HEK293T (cell line): ENCODE measurements at regions not wholly inside any gene's neighbourhood (a gene's known extent, or its start where the extent isn't known, plus 50 kb on each side); places are given as distances from the start of the nearest gene placed in this dataset.
"Not testable (repeated sequence)": the region's sequence is repeated elsewhere in the genome, so short reads cannot be mapped to it uniquely, and the experiment has no call there.

ENCODE experiments used
- CTCF ChIA-PET: fragments of 350-600 bp; formaldehyde crosslinking; extraction: SDS; loops from one replicate; lab custom pipeline; 2021; ENCODE audit warnings: antibody characterized with exemption, inconsistent platforms; lab: Yijun Ruan, JAX
- POLR2A ChIA-PET: fragments of 350-600 bp; formaldehyde crosslinking; extraction: SDS; loops from one replicate; lab custom pipeline; 2020; ENCODE audit warnings: antibody characterized with exemption, inconsistent platforms; lab: Yijun Ruan, JAX
- DNase-seq: peaks from one replicate; pipeline ENCODE4 v3.0.0; 2012; ENCODE audit warnings: mixed read lengths; ENCODE audit errors: extremely low spot score
- ARNT ChIP-seq: fragments of 450-650 bp; IDR thresholded peaks from 2 replicates; pipeline ENCODE4 v1.6.1; 2017; ENCODE audit warnings: mild to moderate bottlenecking
- BHLHE40 ChIP-seq: fragments of 450-650 bp; IDR thresholded peaks from 2 replicates; pipeline ENCODE4 v1.6.1; 2016; ENCODE audit warnings: mild to moderate bottlenecking, moderate library complexity, borderline replicate concordance
- CTBP1 ChIP-seq: fragments of 450-650 bp; IDR thresholded peaks from 2 replicates; pipeline ENCODE4 v1.6.1; 2016; ENCODE audit warnings: borderline replicate concordance
- ELF4 ChIP-seq: fragments of 450-650 bp; IDR thresholded peaks from 2 replicates; pipeline ENCODE4 v1.6.1; 2017; ENCODE audit warnings: antibody characterized with exemption
- FOXA1 ChIP-seq: fragments of 450-650 bp; IDR thresholded peaks from 2 replicates; pipeline ENCODE4 v1.6.1; 2016; ENCODE audit warnings: mild to moderate bottlenecking
- FOXK2 ChIP-seq: fragments of 450-650 bp; IDR thresholded peaks from 2 replicates; pipeline ENCODE4 v1.6.1; 2016; ENCODE audit warnings: mild to moderate bottlenecking
- FOXM1 ChIP-seq: fragments of 450-650 bp; IDR thresholded peaks from 2 replicates; pipeline ENCODE4 v1.6.1; 2017; ENCODE audit warnings: mild to moderate bottlenecking, borderline replicate concordance
- HDGF ChIP-seq: fragments of 450-650 bp; IDR thresholded peaks from 2 replicates; pipeline ENCODE4 v1.6.1; 2017; ENCODE audit warnings: antibody characterized with exemption, borderline replicate concordance
- L3MBTL2 ChIP-seq: fragments of 450-650 bp; conservative IDR thresholded peaks from 2 replicates; pipeline ENCODE4 v1.6.1; 2016; ENCODE audit warnings: mild to moderate bottlenecking
- LEF1 ChIP-seq: fragments of 450-650 bp; IDR thresholded peaks from 2 replicates; pipeline ENCODE4 v1.6.1; 2017; ENCODE audit warnings: mild to moderate bottlenecking, borderline replicate concordance
- NFRKB ChIP-seq: fragments of 450-650 bp; IDR thresholded peaks from 2 replicates; pipeline ENCODE4 v1.6.1; 2016; ENCODE audit warnings: mild to moderate bottlenecking, moderate library complexity
- SP1 ChIP-seq: fragments of 450-650 bp; IDR thresholded peaks from 2 replicates; pipeline ENCODE4 v1.6.1; 2017
- SUZ12 ChIP-seq: fragments of 450-650 bp; IDR thresholded peaks from 2 replicates; pipeline ENCODE4 v1.6.1; 2016; ENCODE audit warnings: mild to moderate bottlenecking
- TARDBP ChIP-seq: fragments of 450-650 bp; IDR thresholded peaks from 2 replicates; pipeline ENCODE4 v1.6.1; 2016
- ZNF384 ChIP-seq: fragments of 450-650 bp; IDR thresholded peaks from 2 replicates; pipeline ENCODE4 v1.6.1; 2016
- TF ChIP-seq, protein P1 (sequence below): fragments of 450-650 bp; IDR thresholded peaks from 2 replicates; pipeline ENCODE4 v1.6.1; 2016

DNA sequence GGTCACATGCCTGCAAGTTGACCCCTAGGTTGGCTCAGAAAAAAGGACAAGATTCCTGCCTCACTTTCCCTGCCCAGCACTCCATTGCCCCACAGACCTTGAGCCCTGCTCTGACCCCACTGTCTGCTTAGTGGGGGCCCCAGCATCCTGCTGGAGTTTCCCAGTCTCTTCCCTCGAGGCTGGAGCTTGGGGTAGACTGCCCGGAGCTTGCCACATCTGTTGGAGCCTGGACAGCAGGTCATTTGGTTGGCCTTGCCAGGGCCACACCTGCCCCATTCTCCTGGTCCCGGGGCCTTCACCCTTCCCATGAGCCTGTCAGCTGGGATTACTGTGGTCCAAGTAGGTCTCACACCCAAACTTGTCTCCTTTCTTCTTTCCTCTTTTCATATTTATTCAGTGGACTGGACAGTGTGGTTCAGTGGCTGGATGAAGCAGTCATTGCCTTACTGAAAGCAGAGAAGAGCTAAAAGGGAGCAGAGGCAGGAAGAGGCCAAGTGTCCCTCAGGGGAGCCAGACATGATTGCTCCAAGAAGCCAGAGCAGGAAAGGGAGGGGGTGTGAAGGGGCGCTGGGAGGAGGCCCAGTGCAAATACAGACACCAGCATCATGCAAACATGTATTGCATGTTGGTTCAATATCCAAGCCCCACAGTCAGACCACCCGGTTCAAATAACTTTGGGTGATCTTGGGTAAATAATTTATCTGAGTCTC lies 56.2 kb upstream of the CACUL1 start:
- TF ChIP-seq ARNT, result no peak
- no peak for TF ChIP-seq ZNF384
- no peak for TF ChIP-seq ELF4
- TF ChIP-seq BHLHE40, result no peak
- TF ChIP-seq HDGF, result no peak
- no peak for TF ChIP-seq FOXM1
- TF ChIP-seq FOXK2, result no peak
- no peak for TF ChIP-seq L3MBTL2
- TF ChIP-seq CTBP1, result no peak
- no peak for TF ChIP-seq SP1
- TF ChIP-seq, protein P1, sequence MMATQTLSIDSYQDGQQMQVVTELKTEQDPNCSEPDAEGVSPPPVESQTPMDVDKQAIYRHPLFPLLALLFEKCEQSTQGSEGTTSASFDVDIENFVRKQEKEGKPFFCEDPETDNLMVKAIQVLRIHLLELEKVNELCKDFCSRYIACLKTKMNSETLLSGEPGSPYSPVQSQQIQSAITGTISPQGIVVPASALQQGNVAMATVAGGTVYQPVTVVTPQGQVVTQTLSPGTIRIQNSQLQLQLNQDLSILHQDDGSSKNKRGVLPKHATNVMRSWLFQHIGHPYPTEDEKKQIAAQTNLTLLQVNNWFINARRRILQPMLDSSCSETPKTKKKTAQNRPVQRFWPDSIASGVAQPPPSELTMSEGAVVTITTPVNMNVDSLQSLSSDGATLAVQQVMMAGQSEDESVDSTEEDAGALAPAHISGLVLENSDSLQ, result no peak
- no peak for TF ChIP-seq LEF1
- TF ChIP-seq NFRKB, result no peak
- no peak for TF ChIP-seq TARDBP
- no peak for TF ChIP-seq FOXA1
- no peak for TF ChIP-seq SUZ12
- POLR2A ChIA-PET, result no interaction called here
- no peak for DNase-seq
- CTCF ChIA-PET, result no interaction called here

GRCh38 chr10:118811675-118812392 lies 57.1 kb upstream of the CACUL1 start:
- ChIA-PET POLR2A (no interaction called here), CTCF (no interaction called here)
- TF ChIP-seq HDGF (no peak), BHLHE40 (no peak), TARDBP (no peak), NFRKB (no peak), FOXA1 (no peak), ZNF384 (no peak), L3MBTL2 (no peak), ARNT (no peak), SP1 (no peak), FOXK2 (no peak), SUZ12 (no peak), ELF4 (no peak), CTBP1 (no peak), FOXM1 (no peak), LEF1 (no peak)
- TF ChIP-seq, protein P1, result no peak
- no peak for DNase-seq

DNA sequence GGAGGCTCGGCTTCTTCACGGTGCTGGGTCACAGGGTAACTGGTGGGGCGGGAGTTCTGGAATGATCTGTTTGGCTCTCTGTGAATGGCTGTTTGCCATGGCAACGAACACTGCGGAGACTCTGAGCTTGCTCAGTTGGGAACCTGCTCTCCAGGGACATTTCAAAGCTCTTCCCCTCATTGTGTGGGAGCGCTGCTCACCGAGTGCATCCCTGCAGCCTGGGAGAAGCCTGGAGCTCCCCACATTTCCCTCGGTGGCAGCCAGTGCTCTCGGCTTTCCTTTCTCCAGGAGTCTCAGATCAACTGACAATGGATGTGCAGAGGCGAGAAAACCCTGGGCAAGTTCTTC lies 57.6 kb upstream of the CACUL1 start:
- TF ChIP-seq FOXK2 (no peak), ARNT (no peak), SUZ12 (no peak), L3MBTL2 (no peak)
- CTCF ChIA-PET, result interaction anchor here (0.6 kb wide), 1 partner anchor 1316 kb away, joined by 3 read pairs; no protein-coding TSS in a partner anchor
- DNase-seq, result no peak
- POLR2A ChIA-PET, result no interaction called here

DNA sequence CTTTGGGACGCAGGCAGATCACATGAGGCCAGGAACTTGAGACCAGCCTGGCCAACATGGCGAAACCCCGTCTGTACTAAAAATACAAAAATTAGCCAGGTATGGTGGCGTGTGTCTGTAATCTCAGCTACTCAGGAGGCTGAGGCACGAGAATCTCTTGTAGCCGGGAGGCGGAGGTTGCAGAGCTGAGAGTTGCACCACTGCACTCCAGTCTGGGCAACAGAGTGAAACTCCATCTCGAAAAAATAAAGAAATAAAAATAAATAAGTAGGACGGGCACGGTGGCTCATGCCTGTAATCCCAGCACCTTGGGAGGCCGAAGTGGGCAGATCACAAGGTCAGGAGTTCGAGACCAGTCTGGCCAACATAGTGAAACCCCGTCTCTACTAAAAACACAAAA lies 58.2 kb upstream of the CACUL1 start:
- DNase-seq, POLR2A ChIA-PET: not testable (repeated sequence)
- CTCF ChIA-PET, result interaction anchor here (0.6 kb wide), 2 partner anchors 244 to 1317 kb away, joined by 3 to 4 read pairs; no protein-coding TSS in a partner anchor

DNA sequence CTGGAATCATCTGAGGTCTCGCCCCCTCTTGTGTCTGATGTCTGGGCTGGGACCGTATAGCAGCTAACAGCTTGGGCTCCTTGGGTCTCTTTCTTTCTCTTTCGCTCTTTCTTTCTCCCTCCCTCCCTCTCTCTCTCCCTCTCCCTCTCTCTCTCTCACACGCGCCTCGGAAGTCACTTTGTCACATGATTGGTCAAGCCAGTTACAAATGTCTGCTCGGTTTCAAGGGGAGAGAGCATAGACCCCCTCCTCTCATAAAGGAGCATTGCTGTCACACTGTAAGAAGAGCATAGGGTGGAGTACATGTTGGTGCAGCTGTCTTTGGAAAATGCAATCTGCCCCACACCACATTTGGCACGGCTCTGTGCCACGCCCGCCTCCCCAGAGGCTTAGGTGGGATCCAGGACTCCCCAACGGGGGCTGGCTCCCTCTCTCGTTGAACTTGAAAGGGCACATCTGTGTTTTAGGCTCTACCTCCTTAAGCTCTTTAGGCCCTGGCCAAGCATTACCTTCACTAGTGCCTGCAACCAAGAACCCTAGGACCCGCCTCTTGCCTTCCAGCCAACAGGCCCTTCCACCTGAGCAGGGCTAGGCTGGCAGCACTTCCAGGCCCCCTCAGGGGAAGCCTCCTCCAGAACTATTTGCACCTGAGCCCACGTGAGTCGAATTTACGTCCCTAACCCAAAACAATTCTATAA lies 61.9 kb upstream of the CACUL1 start:
- no peak for TF ChIP-seq ZNF384
- TF ChIP-seq SUZ12, result no peak
- TF ChIP-seq LEF1, result no peak
- TF ChIP-seq TARDBP, result no peak
- no peak for TF ChIP-seq CTBP1
- no peak for TF ChIP-seq HDGF
- no peak for TF ChIP-seq ELF4
- TF ChIP-seq FOXM1, result no peak
- TF ChIP-seq ARNT, result no peak
- no peak for TF ChIP-seq NFRKB
- no peak for TF ChIP-seq L3MBTL2
- TF ChIP-seq, protein P1, result no peak
- TF ChIP-seq BHLHE40, result no peak
- no peak for TF ChIP-seq FOXA1
- no peak for TF ChIP-seq FOXK2
- TF ChIP-seq SP1, result no peak
- ChIA-PET POLR2A (no interaction called here), CTCF (no interaction called here)
- DNase-seq, result no peak
